MM.1S (cell line): ENCODE measurements at regions not wholly inside any gene's neighbourhood (a gene's known extent, or its start where the extent isn't known, plus 50 kb on each side); places are given as distances from the start of the nearest gene placed in this dataset.

Source experiments
- DNase-seq: peaks from one replicate; pipeline ENCODE4 v3.0.0-alpha.2; 2015
- H2AFZ ChIP-seq: fragments of 300-600 bp; sonication (generic); 2 replicates; pipeline ENCODE4 v1.6.0; 2016; ENCODE audit warnings: antibody characterized with exemption, low read length
- H3F3A ChIP-seq: fragments of 300-600 bp; sonication (generic); 2 replicates; pipeline ENCODE4 v1.6.1; 2016; ENCODE audit warnings: mild to moderate bottlenecking, antibody characterized with exemption, low read length, moderate library complexity, mixed read lengths; ENCODE audit not compliant: insufficient read depth
- H3K27ac ChIP-seq: fragments of 300-600 bp; sonication (generic); 2 replicates; pipeline ENCODE4 v1.5.1; 2016; ENCODE audit warnings: mild to moderate bottlenecking, low read length
- H3K27me3 ChIP-seq: fragments of 300-600 bp; sonication (generic); replicated peaks from 2 replicates; pipeline ENCODE4 v1.6.0; 2016; ENCODE audit warnings: low read length; ENCODE audit not compliant: insufficient read depth
- H3K36me3 ChIP-seq: fragments of 300-600 bp; sonication (generic); replicated peaks from 2 replicates; pipeline ENCODE4 v1.6.1; 2016; ENCODE audit warnings: mild to moderate bottlenecking, low read length, mixed read lengths; ENCODE audit not compliant: insufficient read depth
- H3K4me1 ChIP-seq: fragments of 300-600 bp; sonication (generic); 2 replicates; pipeline ENCODE4 v1.6.1; 2016; ENCODE audit warnings: low read length, mixed read lengths
- H3K4me2 ChIP-seq: fragments of 300-600 bp; sonication (generic); 2 replicates; pipeline ENCODE4 v1.6.0; 2016; ENCODE audit warnings: low read depth, low read length
- H3K4me3 ChIP-seq: fragments of 300-600 bp; sonication (generic); 2 replicates; pipeline ENCODE4 v1.5.1; 2016; ENCODE audit warnings: low read length, mixed read lengths
- H3K79me2 ChIP-seq: fragments of 300-600 bp; sonication (generic); 2 replicates; pipeline ENCODE4 v1.6.1; 2016; ENCODE audit warnings: mixed run types, low read length, mixed read lengths
- H3K9ac ChIP-seq: fragments of 300-600 bp; sonication (generic); 2 replicates; pipeline ENCODE4 v1.6.1; 2016; ENCODE audit warnings: low read length, mixed read lengths
- H3K9me2 ChIP-seq: fragments of 300-600 bp; sonication (generic); replicated peaks from 2 replicates; pipeline ENCODE4 v1.6.1; 2016; ENCODE audit warnings: mild to moderate bottlenecking, low read length, mixed read lengths; ENCODE audit not compliant: insufficient read depth
- H3K9me3 ChIP-seq: fragments of 300-600 bp; sonication (generic); replicated peaks from 2 replicates; pipeline ENCODE4 v1.6.1; 2016; ENCODE audit warnings: mild to moderate bottlenecking, low read length, mixed read lengths; ENCODE audit not compliant: insufficient read depth
- H4K20me1 ChIP-seq: fragments of 300-600 bp; sonication (generic); 2 replicates; pipeline ENCODE4 v1.6.1; 2016; ENCODE audit warnings: mild to moderate bottlenecking, low read length, moderate library complexity, mixed read lengths; ENCODE audit not compliant: insufficient read depth
- EZH2 ChIP-seq: fragments of 300-600 bp; sonication (generic); optimal IDR thresholded peaks from 2 replicates; pipeline ENCODE3; 2017; ENCODE audit warnings: low read depth, mild to moderate bottlenecking, antibody characterized with exemption, low read length, mixed read lengths
- EZH2phosphoT487 ChIP-seq: fragments of 300-600 bp; sonication (generic); IDR thresholded peaks from 2 replicates; pipeline ENCODE4 v1.6.1; 2018; ENCODE audit warnings: antibody characterized with exemption, low read length
- TF ChIP-seq, protein P1 (sequence below): fragments of 300-600 bp; sonication (generic); IDR thresholded peaks from 2 replicates; pipeline ENCODE4 v1.5.1; 2016; ENCODE audit warnings: antibody characterized with exemption, low read length, mixed read lengths

DNA sequence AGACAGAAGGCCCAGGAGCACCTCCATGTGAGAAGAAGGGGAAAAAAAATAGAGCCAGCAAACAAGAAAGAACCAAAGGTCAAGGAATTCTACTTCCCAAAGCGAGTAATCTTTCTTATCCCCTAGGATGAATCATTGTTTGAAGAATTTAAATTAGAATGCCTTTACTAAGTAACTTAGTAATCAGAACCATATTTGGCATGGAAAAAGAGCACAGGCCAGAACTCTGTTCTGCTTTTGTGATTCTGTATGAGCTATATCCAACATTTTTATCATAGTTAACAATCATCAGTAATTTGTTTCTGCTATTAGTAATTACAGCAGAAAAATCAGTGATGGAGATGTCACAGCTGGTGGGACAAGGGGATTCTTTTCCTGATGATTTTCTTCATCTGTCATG lies 228.8 kb upstream of the FAM83B start:
- DNase-seq: no peak
- H3K27me3 ChIP-seq: no peaks in the 10 kb centered on the region
- no peak overlapping the region for H3K9ac ChIP-seq
- H2AFZ ChIP-seq: no peak overlapping the region
- no peak overlapping the region for H3K4me2 ChIP-seq
- H3K36me3 ChIP-seq: no peaks in the 10 kb centered on the region
- no peaks in the 10 kb centered on the region for H3K4me1 ChIP-seq
- no peak overlapping the region for H3K27ac ChIP-seq
- TF ChIP-seq EZH2 (no peak), EZH2phosphoT487 (no peak)
- TF ChIP-seq, protein P1, sequence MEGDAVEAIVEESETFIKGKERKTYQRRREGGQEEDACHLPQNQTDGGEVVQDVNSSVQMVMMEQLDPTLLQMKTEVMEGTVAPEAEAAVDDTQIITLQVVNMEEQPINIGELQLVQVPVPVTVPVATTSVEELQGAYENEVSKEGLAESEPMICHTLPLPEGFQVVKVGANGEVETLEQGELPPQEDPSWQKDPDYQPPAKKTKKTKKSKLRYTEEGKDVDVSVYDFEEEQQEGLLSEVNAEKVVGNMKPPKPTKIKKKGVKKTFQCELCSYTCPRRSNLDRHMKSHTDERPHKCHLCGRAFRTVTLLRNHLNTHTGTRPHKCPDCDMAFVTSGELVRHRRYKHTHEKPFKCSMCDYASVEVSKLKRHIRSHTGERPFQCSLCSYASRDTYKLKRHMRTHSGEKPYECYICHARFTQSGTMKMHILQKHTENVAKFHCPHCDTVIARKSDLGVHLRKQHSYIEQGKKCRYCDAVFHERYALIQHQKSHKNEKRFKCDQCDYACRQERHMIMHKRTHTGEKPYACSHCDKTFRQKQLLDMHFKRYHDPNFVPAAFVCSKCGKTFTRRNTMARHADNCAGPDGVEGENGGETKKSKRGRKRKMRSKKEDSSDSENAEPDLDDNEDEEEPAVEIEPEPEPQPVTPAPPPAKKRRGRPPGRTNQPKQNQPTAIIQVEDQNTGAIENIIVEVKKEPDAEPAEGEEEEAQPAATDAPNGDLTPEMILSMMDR: no peak
- H3K79me2 ChIP-seq: no peaks in the 10 kb centered on the region
- no peaks in the 10 kb centered on the region for H3F3A ChIP-seq
- H3K4me3 ChIP-seq: no peak overlapping the region
- H3K9me2 ChIP-seq: no peaks in the 10 kb centered on the region
- no peaks in the 10 kb centered on the region for H4K20me1 ChIP-seq
- H3K9me3 ChIP-seq: no peaks in the 10 kb centered on the region

DNA sequence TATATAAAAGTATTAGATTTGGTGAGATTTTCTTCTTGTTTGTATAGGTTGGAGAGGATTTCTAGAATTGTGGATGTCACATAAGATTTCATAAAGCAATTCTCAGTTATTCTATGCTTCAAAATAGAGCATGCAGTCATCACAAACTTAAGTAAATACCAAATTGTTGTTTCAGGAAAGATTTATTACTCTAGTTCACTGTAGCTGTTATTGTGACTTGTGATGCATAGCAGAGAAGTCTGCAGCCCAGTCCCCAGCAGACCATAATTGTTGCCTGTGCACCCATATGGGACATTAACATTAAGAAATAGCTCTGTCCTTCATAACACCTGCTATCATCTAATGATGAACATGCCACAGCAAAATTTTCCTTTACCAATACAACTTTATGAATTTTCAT lies 228.0 kb upstream of the FAM83B start:
- Histone ChIP-seq H2AFZ (no peak overlapping the region), H3K4me2 (no peak overlapping the region), H3K9ac (no peak overlapping the region), H4K20me1 (no peaks in the 10 kb centered on the region), H3K4me1 (no peaks in the 10 kb centered on the region), H3K27me3 (no peaks in the 10 kb centered on the region), H3K9me2 (no peaks in the 10 kb centered on the region), H3K4me3 (no peak overlapping the region), H3K9me3 (no peaks in the 10 kb centered on the region), H3K79me2 (no peaks in the 10 kb centered on the region), H3K27ac (no peak overlapping the region), H3K36me3 (no peaks in the 10 kb centered on the region), H3F3A (no peaks in the 10 kb centered on the region)
- TF ChIP-seq EZH2 (no peak), EZH2phosphoT487 (no peak)
- TF ChIP-seq, protein P1: no peak
- no peak for DNase-seq

DNA sequence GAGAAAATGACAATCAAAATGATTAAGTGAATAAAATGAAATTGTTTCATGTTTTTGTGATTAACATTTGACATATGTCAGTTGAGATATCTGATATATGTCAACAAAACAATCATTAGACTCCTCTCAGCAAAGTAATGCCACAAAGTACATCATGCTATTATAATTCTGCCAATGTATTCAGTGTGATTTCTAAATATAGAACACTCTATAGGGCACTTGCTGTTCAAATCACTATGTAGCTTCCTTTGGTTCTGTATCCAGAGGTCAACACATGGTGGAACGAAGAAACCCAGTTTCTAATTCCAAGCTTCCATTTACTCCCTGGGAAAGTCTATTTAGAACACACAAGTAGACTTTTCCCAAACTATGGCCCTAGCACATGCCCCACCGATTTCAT lies 227.5 kb upstream of the FAM83B start:
- Histone ChIP-seq H3K4me1 (no peaks in the 10 kb centered on the region), H3K27me3 (no peaks in the 10 kb centered on the region), H4K20me1 (no peaks in the 10 kb centered on the region), H2AFZ (no peak overlapping the region), H3K4me2 (no peak overlapping the region), H3K36me3 (no peaks in the 10 kb centered on the region), H3K9me2 (no peaks in the 10 kb centered on the region), H3K9ac (no peak overlapping the region), H3K9me3 (no peaks in the 10 kb centered on the region), H3K79me2 (no peaks in the 10 kb centered on the region), H3K27ac (no peak overlapping the region), H3K4me3 (no peak overlapping the region), H3F3A (no peaks in the 10 kb centered on the region)
- TF ChIP-seq EZH2phosphoT487 (no peak), EZH2 (no peak)
- TF ChIP-seq, protein P1: no peak
- no peak for DNase-seq
